GM10266 (cell line): ENCODE measurements at regions not wholly inside any gene's neighbourhood (a gene's known extent, or its start where the extent isn't known, plus 50 kb on each side); places are given as distances from the start of the nearest gene placed in this dataset.

ENCODE experiments used
- DNase-seq: peaks from one replicate; pipeline ENCODE4 v3.0.0; 2012; ENCODE audit errors: extremely low spot score
- CTCF ChIP-seq: IDR thresholded peaks from 2 replicates; pipeline ENCODE4 v1.5.1; 2012; ENCODE audit warnings: mild to moderate bottlenecking, low read depth; ENCODE audit not compliant: control insufficient read depth, insufficient read depth; ENCODE audit errors: missing control alignments

GRCh38 chr4:122531514-122531913, 75.0 kb upstream of the IL2 start:
- no peak for TF ChIP-seq CTCF
- no peak for DNase-seq

- DNase-seq, result no peak
- TF ChIP-seq CTCF, result no peak
Measured at GRCh38 chr4:122531038-122531437, 74.5 kb upstream of the IL2 start.

- TF ChIP-seq CTCF, result no peak
- no peak for DNase-seq
Measured at GRCh38 chr4:122528879-122529278, 72.4 kb upstream of the IL2 start.

GRCh38 chr4:122525865-122526264, 69.3 kb upstream of the IL2 start:
- DNase-seq, result no peak

GRCh38 chr4:122524176-122524575, 67.7 kb upstream of the IL2 start:
- TF ChIP-seq CTCF, result no peak
- no peak for DNase-seq

More at GRCh38 chr4:122525865-122526264, 69.3 kb upstream of the IL2 start:
- TF ChIP-seq CTCF, result no peak

- no peak for TF ChIP-seq CTCF
- DNase-seq, result no peak
Measured at GRCh38 chr4:122522944-122523343, 66.4 kb upstream of the IL2 start.

GRCh38 chr4:122517345-122517744, 60.8 kb upstream of the IL2 start:
- no peak for TF ChIP-seq CTCF
- DNase-seq, result no peak

GRCh38 chr4:122516376-122516775, 59.9 kb upstream of the IL2 start:
- no peak for TF ChIP-seq CTCF
- DNase-seq, result no peak
